ENCODE measurements at regions not wholly inside any gene's neighbourhood (a gene's known extent, or its start where the extent isn't known, plus 50 kb on each side); places are given as distances from the start of the nearest gene placed in this dataset.

DNA sequence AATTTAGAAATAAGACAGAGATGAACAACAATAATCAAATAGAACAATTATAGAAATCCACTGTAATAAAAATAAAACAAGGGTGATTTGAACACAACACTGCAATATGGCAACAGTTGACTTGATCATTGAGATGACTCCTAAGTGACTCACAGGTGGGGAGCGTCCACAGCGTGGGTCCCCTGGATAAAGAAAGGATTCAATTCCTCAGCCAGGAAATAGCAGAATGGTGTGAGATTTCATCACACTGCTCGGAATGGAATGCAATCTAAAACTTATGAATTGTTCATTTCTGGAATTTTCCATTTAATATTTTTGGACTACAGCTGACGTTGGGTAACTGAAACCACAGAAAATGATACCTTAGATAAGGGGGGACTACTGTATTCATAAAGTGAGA lies 82.0 kb downstream of the CNTN3 start:
- TF ChIP-seq EZH2 (IDR thresholded peaks at IDR 0.05; ENCODE audit: insufficient read depth, poor library complexity, severe bottlenecking) (no peak), EZH2phosphoT487 (IDR thresholded peaks at IDR 0.05; ENCODE audit: insufficient read depth, low read depth) (no peak)

All from GM23248 (cell line).